Activated naive CD8-positive, alpha-beta T cell treated with anti-CD3 and anti-CD28 coated beads, Interleukin-2, amount 50 U/mL, for 24 hours (primary cell): ENCODE measurements at regions not wholly inside any gene's neighbourhood (a gene's known extent, or its start where the extent isn't known, plus 50 kb on each side); places are given as distances from the start of the nearest gene placed in this dataset.

Experiments used
- ATAC-seq: fragments of 150-1000 bp; cut with Tn5 transposase; one replicate; pipeline ENCODE4 v1.10.0; 2021
- DNase-seq: peaks from one replicate; pipeline ENCODE4 v3.0.0; 2021
- H3K27ac Mint-ChIP-seq: one replicate; pipeline ENCODE4 v1.8.0; 2021; ENCODE audit warnings: mild to moderate bottlenecking, mixed read lengths
- H3K27me3 Mint-ChIP-seq: one replicate; pipeline ENCODE4 v1.8.0; 2021; ENCODE audit warnings: mixed read lengths
- H3K36me3 Mint-ChIP-seq: one replicate; pipeline ENCODE4 v1.8.0; 2021; ENCODE audit warnings: low read depth, mixed read lengths
- H3K4me1 Mint-ChIP-seq: one replicate; pipeline ENCODE4 v1.8.0; 2021; ENCODE audit warnings: mixed read lengths
- H3K4me3 Mint-ChIP-seq: one replicate; pipeline ENCODE4 v1.8.0; 2021; ENCODE audit warnings: mild to moderate bottlenecking, moderate library complexity, mixed read lengths
- H3K9me3 Mint-ChIP-seq: one replicate; pipeline ENCODE4 v1.8.0; 2021; ENCODE audit warnings: mixed read lengths

GRCh38 chr2:153020201-153020600 lies 301.8 kb downstream of the ARL6IP6 start:
- Mint-ChIP-seq H3K9me3 (peaks cover 25% of the 10 kb centered on the region), H3K4me1 (no peaks in the 10 kb centered on the region), H3K27me3 (no peaks in the 10 kb centered on the region), H3K4me3 (no peak overlapping the region), H3K36me3 (peaks cover 2% of the 10 kb centered on the region), H3K27ac (no peak overlapping the region)
- DNase-seq: no peak
- no peak for ATAC-seq

GRCh38 chr2:153005071-153005730 lies 286.8 kb downstream of the ARL6IP6 start:
- Mint-ChIP-seq H3K4me1 (no peaks in the 10 kb centered on the region), H3K4me3 (no peak overlapping the region)

GRCh38 chr2:153004627-153005026 lies 286.2 kb downstream of the ARL6IP6 start:
- Mint-ChIP-seq H3K9me3 (no peaks in the 10 kb centered on the region), H3K36me3 (no peaks in the 10 kb centered on the region)
- no peak for ATAC-seq

More at GRCh38 chr2:153005071-153005730, 286.8 kb downstream of the ARL6IP6 start:
- ATAC-seq (no peak), DNase-seq (no peak)
- no peaks in the 10 kb centered on the region for H3K36me3 Mint-ChIP-seq
- no peak overlapping the region for H3K27ac Mint-ChIP-seq
- H3K9me3 Mint-ChIP-seq: no peaks in the 10 kb centered on the region
- H3K27me3 Mint-ChIP-seq: no peaks in the 10 kb centered on the region

GRCh38 chr2:152974146-152974545 lies 255.7 kb downstream of the ARL6IP6 start:
- no peak overlapping the region for H3K4me3 Mint-ChIP-seq
- H3K36me3 Mint-ChIP-seq: no peaks in the 10 kb centered on the region
- H3K27me3 Mint-ChIP-seq: no peaks in the 10 kb centered on the region
- H3K27ac Mint-ChIP-seq: no peak overlapping the region
- H3K9me3 Mint-ChIP-seq: peaks cover 10% of the 10 kb centered on the region
- DNase-seq (no peak), ATAC-seq (no peak)
- no peaks in the 10 kb centered on the region for H3K4me1 Mint-ChIP-seq

More at GRCh38 chr2:153004627-153005026, 286.2 kb downstream of the ARL6IP6 start:
- H3K27me3 Mint-ChIP-seq: no peaks in the 10 kb centered on the region
- no peaks in the 10 kb centered on the region for H3K4me1 Mint-ChIP-seq
- DNase-seq: no peak
- H3K4me3 Mint-ChIP-seq: no peak overlapping the region
- no peak overlapping the region for H3K27ac Mint-ChIP-seq

GRCh38 chr2:152971685-152972084 lies 253.3 kb downstream of the ARL6IP6 start:
- ATAC-seq: no peak

GRCh38 chr2:152962446-152962845 lies 244.0 kb downstream of the ARL6IP6 start:
- H3K4me3 Mint-ChIP-seq: no peak overlapping the region
- H3K27ac Mint-ChIP-seq: no peak overlapping the region
- DNase-seq (no peak), ATAC-seq (no peak)
- H3K9me3 Mint-ChIP-seq: no peaks in the 10 kb centered on the region
- H3K36me3 Mint-ChIP-seq: no peaks in the 10 kb centered on the region
- H3K27me3 Mint-ChIP-seq: no peaks in the 10 kb centered on the region
- H3K4me1 Mint-ChIP-seq: no peaks in the 10 kb centered on the region

More at GRCh38 chr2:152971685-152972084, 253.3 kb downstream of the ARL6IP6 start:
- no peak overlapping the region for H3K27ac Mint-ChIP-seq
- no peaks in the 10 kb centered on the region for H3K27me3 Mint-ChIP-seq
- no peak for DNase-seq
- H3K4me1 Mint-ChIP-seq: no peaks in the 10 kb centered on the region
- no peaks in the 10 kb centered on the region for H3K36me3 Mint-ChIP-seq
- H3K4me3 Mint-ChIP-seq: no peak overlapping the region
- H3K9me3 Mint-ChIP-seq: peaks cover 10% of the 10 kb centered on the region

GRCh38 chr2:152961351-152961750 lies 242.9 kb downstream of the ARL6IP6 start:
- ATAC-seq: no peak
- H3K4me1 Mint-ChIP-seq: no peaks in the 10 kb centered on the region
- no peaks in the 10 kb centered on the region for H3K36me3 Mint-ChIP-seq
- no peak overlapping the region for H3K4me3 Mint-ChIP-seq
- peaks cover 3% of the 10 kb centered on the region for H3K27me3 Mint-ChIP-seq
- no peak for DNase-seq
- no peaks in the 10 kb centered on the region for H3K9me3 Mint-ChIP-seq
- H3K27ac Mint-ChIP-seq: no peak overlapping the region

- Mint-ChIP-seq H3K9me3 (no peaks in the 10 kb centered on the region), H3K27me3 (no peaks in the 10 kb centered on the region), H3K4me1 (no peaks in the 10 kb centered on the region), H3K4me3 (no peak overlapping the region), H3K27ac (no peak overlapping the region), H3K36me3 (no peaks in the 10 kb centered on the region)
- ATAC-seq: no peak
- no peak for DNase-seq
Observed at GRCh38 chr2:152950126-152950525, 231.7 kb downstream of the ARL6IP6 start.

GRCh38 chr2:152944099-152944498 lies 225.7 kb downstream of the ARL6IP6 start:
- Mint-ChIP-seq H3K36me3 (no peaks in the 10 kb centered on the region), H3K27me3 (no peaks in the 10 kb centered on the region), H3K27ac (no peak overlapping the region), H3K9me3 (peaks cover 11% of the 10 kb centered on the region), H3K4me1 (no peaks in the 10 kb centered on the region), H3K4me3 (no peak overlapping the region)
- DNase-seq (no peak), ATAC-seq (no peak)

GRCh38 chr2:152942940-152943440 lies 224.6 kb downstream of the ARL6IP6 start:
- DNase-seq: no peak
- no peak overlapping the region for H3K4me3 Mint-ChIP-seq
- no peaks in the 10 kb centered on the region for H3K36me3 Mint-ChIP-seq
- H3K27ac Mint-ChIP-seq: no peak overlapping the region
- no peaks in the 10 kb centered on the region for H3K4me1 Mint-ChIP-seq
- ATAC-seq: no peak
- no peaks in the 10 kb centered on the region for H3K27me3 Mint-ChIP-seq
- peaks cover 14% of the 10 kb centered on the region for H3K9me3 Mint-ChIP-seq

- peaks cover 3% of the 10 kb centered on the region for H3K9me3 Mint-ChIP-seq
- no peaks in the 10 kb centered on the region for H3K36me3 Mint-ChIP-seq
- H3K27ac Mint-ChIP-seq: no peak overlapping the region
- no peak overlapping the region for H3K4me3 Mint-ChIP-seq
- DNase-seq: no peak
- H3K4me1 Mint-ChIP-seq: no peaks in the 10 kb centered on the region
- H3K27me3 Mint-ChIP-seq: no peaks in the 10 kb centered on the region
- ATAC-seq: no peak
Observed at GRCh38 chr2:152930501-152930900, 212.1 kb downstream of the ARL6IP6 start.

- H3K36me3 Mint-ChIP-seq: no peaks in the 10 kb centered on the region
- no peak overlapping the region for H3K4me3 Mint-ChIP-seq
- DNase-seq: no peak
- H3K4me1 Mint-ChIP-seq: no peaks in the 10 kb centered on the region
- ATAC-seq: no peak
- no peak overlapping the region for H3K27ac Mint-ChIP-seq
- H3K9me3 Mint-ChIP-seq: peaks cover 3% of the 10 kb centered on the region
- no peaks in the 10 kb centered on the region for H3K27me3 Mint-ChIP-seq
Observed at GRCh38 chr2:152929628-152930027, 211.2 kb downstream of the ARL6IP6 start.

GRCh38 chr2:152925547-152926448 lies 207.4 kb downstream of the ARL6IP6 start:
- peak; percentile 61 for DNase-seq
- peak; percentile 40 for ATAC-seq
- Mint-ChIP-seq H3K4me3 (no peak overlapping the region), H3K27me3 (no peaks in the 10 kb centered on the region), H3K27ac (no peak overlapping the region), H3K36me3 (no peaks in the 10 kb centered on the region), H3K4me1 (no peaks in the 10 kb centered on the region), H3K9me3 (peaks cover 3% of the 10 kb centered on the region)

GRCh38 chr2:152924722-152925121 lies 206.3 kb downstream of the ARL6IP6 start:
- Mint-ChIP-seq H3K9me3 (no peaks in the 10 kb centered on the region), H3K4me1 (no peaks in the 10 kb centered on the region), H3K36me3 (no peaks in the 10 kb centered on the region), H3K4me3 (no peak overlapping the region), H3K27me3 (no peaks in the 10 kb centered on the region), H3K27ac (no peak overlapping the region)
- DNase-seq (no peak), ATAC-seq (no peak)

- no peak for ATAC-seq
- Mint-ChIP-seq H3K36me3 (no peaks in the 10 kb centered on the region), H3K4me1 (no peaks in the 10 kb centered on the region), H3K4me3 (no peak overlapping the region), H3K9me3 (no peaks in the 10 kb centered on the region), H3K27ac (no peak overlapping the region), H3K27me3 (no peaks in the 10 kb centered on the region)
- no peak for DNase-seq
Observed at GRCh38 chr2:152924219-152924618, 205.8 kb downstream of the ARL6IP6 start.
